SK-N-SH (cell line): ENCODE measurements at regions not wholly inside any gene's neighbourhood (a gene's known extent, or its start where the extent isn't known, plus 50 kb on each side); places are given as distances from the start of the nearest gene placed in this dataset.

Experiments used
- ELF1 ChIP-seq: IDR thresholded peaks from 2 replicates; pipeline ENCODE4 v1.4.0; 2012
- MXI1 ChIP-seq: IDR thresholded peaks from 2 replicates; pipeline ENCODE4 v1.6.1; 2012; ENCODE audit warnings: mild to moderate bottlenecking, low read depth, low read length, improper control_type of control experiment
- PBX3 ChIP-seq: IDR thresholded peaks from 2 replicates; pipeline ENCODE4; 2012
- POLR2AphosphoS5 ChIP-seq: IDR thresholded peaks from 2 replicates; pipeline ENCODE4 v1.6.1; 2012; ENCODE audit warnings: low read depth, low read length
- SIN3A ChIP-seq: IDR thresholded peaks from 2 replicates; pipeline ENCODE4 v1.6.1; 2012; ENCODE audit warnings: low read depth, mild to moderate bottlenecking, low read length, moderate library complexity, borderline replicate concordance

GRCh38 chr2:19460761-19461160, 102.3 kb upstream of the OSR1 start:
- TF ChIP-seq ELF1 = no peak
- TF ChIP-seq SIN3A = no peak
- TF ChIP-seq PBX3 = no peak
- TF ChIP-seq POLR2AphosphoS5 = no peak
- TF ChIP-seq MXI1 = no peak
